Thyroid gland (tissue), 4 donors: ENCODE measurements at regions not wholly inside any gene's neighbourhood (a gene's known extent, or its start where the extent isn't known, plus 50 kb on each side); places are given as distances from the start of the nearest gene placed in this dataset.

Experiments
- DNase-seq, 2 donors: peaks; one replicate each; pipeline ENCODE4 v3.0.0-alpha.2; 2019
- H3K27ac ChIP-seq, 3 donors: fragments of 200-600 bp; sonication (generic); 1 replicate in 2 of 3; 2 replicates in 1 of 3; pipeline ENCODE4 v1.5.1; 2016 to 2019; ENCODE audit warnings: mild to moderate bottlenecking in 1 of 3, moderate library complexity in 1 of 3
- H3K27me3 ChIP-seq: fragments of 200-600 bp; sonication (generic); one replicate; pipeline ENCODE4 v1.5.1; 2019
- H3K36me3 ChIP-seq, 2 donors: fragments of 200-600 bp; sonication (generic); one replicate each; pipeline ENCODE4 v1.5.1; 2016 to 2019
- H3K4me1 ChIP-seq, 2 donors: fragments of 200-600 bp; sonication (generic); one replicate each; pipeline ENCODE4 v1.5.1; 2017 to 2019
- H3K4me3 ChIP-seq, 3 donors: fragments of 200-600 bp; sonication (generic); replicated peaks in 1 of 3; 1 replicate in 2 of 3; 2 replicates in 1 of 3; pipeline ENCODE4 v1.5.1; 2016; ENCODE audit warnings: mild to moderate bottlenecking in 1 of 3
- H3K9me3 ChIP-seq: fragments of 200-600 bp; sonication (generic); one replicate; pipeline ENCODE4 v1.5.1; 2017
- POLR2A ChIP-seq, 2 donors: fragments of 450-650 bp; IDR thresholded peaks; one replicate each; pipeline ENCODE4 v1.6.1; 2017; ENCODE audit warnings: antibody characterized with exemption in 2 of 2, mild to moderate bottlenecking in 2 of 2, moderate library complexity in 1 of 2
- WGBS, 2 donors: methylation state at CpG; one replicate each; pipeline ENCODE4 v1.1.5; 2017; 5-methylcytosine and 5-hydroxymethylcytosine counted together
- intact Hi-C: fragments of 100-400 bp; cut with DNase I; formaldehyde crosslinking; loops from one replicate; pipeline ENCODE4 v1.15.1; 2023
- TF ChIP-seq, protein P1 (sequence below), 6 experiments: fragments of 200-600 bp in 3 of 6; fragments of 450-650 bp in 3 of 6; sonication (generic) in 3 of 6; IDR thresholded peaks; one replicate each; pipeline ENCODE4 v1.5.1; 2016 to 2019; ENCODE audit warnings: antibody characterized with exemption in 6 of 6, mild to moderate bottlenecking in 2 of 6, inconsistent platforms in 1 of 6, moderate library complexity in 1 of 6

DNA sequence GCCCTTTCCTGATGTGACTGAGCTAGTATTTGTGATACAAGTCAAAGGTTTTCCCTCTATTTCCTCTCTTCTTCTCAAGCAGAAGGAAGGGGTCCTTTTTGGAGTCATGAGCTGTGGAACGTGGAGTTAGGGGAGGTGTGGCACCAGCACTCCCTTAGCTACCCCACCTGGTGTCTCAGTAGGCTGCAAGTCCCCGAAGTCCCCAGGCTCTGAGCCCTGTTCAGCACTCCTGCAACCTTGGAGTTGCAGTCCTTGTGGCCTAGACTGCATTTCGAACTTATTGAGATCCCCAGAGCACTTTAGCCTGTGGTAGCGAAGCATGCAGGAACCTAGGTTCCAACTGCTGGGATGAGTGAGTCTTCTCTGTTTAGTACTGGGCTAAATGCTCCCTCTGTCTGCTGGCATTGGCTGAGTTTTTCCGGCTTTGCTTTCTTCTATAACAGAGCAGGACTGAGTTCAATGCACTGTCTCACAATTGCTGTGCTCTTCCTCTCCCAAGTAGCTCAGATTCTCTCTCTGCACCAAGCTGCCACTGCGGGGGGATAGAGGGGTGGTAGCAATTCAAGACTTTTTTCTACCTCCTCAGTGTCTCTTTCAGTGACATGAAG is 600.7 kb upstream of the CDH9 start:
- 72 to 75% methylated on average over 4 to 6 of the region's 6 CpGs for WGBS, 2 donors
- Histone ChIP-seq H3K27ac (no peak overlapping the region), H3K4me3 (no peak overlapping the region), H3K27me3 (no peaks in the 10 kb centered on the region), H3K36me3 (no peaks in the 10 kb centered on the region), H3K4me1 (no peaks in the 10 kb centered on the region), H3K9me3 (no peaks in the 10 kb centered on the region)
- no peak for DNase-seq
- TF ChIP-seq POLR2A (IDR thresholded peaks at IDR 0.05) = no peak
- TF ChIP-seq, protein P1, sequence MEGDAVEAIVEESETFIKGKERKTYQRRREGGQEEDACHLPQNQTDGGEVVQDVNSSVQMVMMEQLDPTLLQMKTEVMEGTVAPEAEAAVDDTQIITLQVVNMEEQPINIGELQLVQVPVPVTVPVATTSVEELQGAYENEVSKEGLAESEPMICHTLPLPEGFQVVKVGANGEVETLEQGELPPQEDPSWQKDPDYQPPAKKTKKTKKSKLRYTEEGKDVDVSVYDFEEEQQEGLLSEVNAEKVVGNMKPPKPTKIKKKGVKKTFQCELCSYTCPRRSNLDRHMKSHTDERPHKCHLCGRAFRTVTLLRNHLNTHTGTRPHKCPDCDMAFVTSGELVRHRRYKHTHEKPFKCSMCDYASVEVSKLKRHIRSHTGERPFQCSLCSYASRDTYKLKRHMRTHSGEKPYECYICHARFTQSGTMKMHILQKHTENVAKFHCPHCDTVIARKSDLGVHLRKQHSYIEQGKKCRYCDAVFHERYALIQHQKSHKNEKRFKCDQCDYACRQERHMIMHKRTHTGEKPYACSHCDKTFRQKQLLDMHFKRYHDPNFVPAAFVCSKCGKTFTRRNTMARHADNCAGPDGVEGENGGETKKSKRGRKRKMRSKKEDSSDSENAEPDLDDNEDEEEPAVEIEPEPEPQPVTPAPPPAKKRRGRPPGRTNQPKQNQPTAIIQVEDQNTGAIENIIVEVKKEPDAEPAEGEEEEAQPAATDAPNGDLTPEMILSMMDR (IDR thresholded peaks at IDR 0.05) = no peak
- intact Hi-C loops = no loop called here

GRCh38 chr5:27619982-27620381 is 581.6 kb upstream of the CDH9 start:
- Histone ChIP-seq H3K4me3 (no peak overlapping the region), H3K27ac (no peak overlapping the region), H3K36me3 (no peaks in the 10 kb centered on the region), H3K4me1 (no peaks in the 10 kb centered on the region), H3K27me3 (no peaks in the 10 kb centered on the region), H3K9me3 (no peaks in the 10 kb centered on the region)
- intact Hi-C loops = no loop called here
- TF ChIP-seq, protein P1 (IDR thresholded peaks at IDR 0.05) = no peak
- TF ChIP-seq POLR2A (IDR thresholded peaks at IDR 0.05) = no peak
- 87 to 88% methylated on average over 2 of the region's 2 CpGs for WGBS, 2 donors
- DNase-seq = no peak

DNA sequence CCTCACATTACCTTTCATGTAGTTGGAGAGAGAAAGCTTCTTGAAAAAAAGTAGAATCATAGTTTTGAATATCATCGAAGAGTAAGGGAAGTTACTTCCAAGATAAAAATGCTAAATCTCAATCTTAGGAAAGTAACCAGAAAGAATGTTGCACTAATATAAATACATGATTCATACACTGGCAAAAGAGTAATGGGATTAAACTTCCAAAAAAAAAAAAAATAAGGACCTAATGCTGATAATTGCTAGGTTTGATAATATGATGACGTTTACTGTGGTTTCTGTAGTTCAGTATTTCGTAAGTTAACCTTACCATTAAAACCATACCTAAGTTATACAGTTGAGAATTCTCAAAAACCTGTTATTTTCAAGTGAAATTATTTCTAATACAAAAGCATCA is 573.8 kb upstream of the CDH9 start:
- DNase-seq = no peak
- WGBS, 2 donors = 51 to 81% methylated on average over 3 of the region's 3 CpGs
- TF ChIP-seq, protein P1 (IDR thresholded peaks at IDR 0.05) = no peak
- no peak for TF ChIP-seq POLR2A (IDR thresholded peaks at IDR 0.05)
- intact Hi-C loops = no loop called here
- Histone ChIP-seq H3K36me3 (no peaks in the 10 kb centered on the region), H3K4me3 (no peak overlapping the region), H3K27ac (no peak overlapping the region), H3K27me3 (no peaks in the 10 kb centered on the region), H3K9me3 (no peaks in the 10 kb centered on the region), H3K4me1 (no peaks in the 10 kb centered on the region)

DNA sequence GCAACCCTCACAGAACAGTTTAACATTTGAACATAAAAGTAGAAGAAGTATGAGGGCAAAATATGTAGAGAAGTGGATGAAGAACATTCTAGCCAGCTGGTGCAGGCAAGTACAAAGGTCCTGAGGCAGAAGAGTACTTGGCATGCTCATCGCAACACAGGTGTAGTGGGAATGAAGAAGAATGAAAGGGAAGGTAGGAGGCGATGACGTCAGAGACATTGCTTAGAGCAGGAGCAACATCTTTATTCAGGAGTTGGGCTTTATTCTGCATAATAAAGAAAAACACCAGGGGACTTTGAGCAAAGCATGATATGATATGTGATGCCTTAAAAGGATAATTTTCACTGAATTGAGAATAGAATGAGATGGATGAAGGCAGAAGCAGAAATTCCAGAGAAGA is 570.6 kb upstream of the CDH9 start:
- DNase-seq = no peak
- no peaks in the 10 kb centered on the region for H3K9me3 ChIP-seq
- H3K4me3 ChIP-seq = no peak overlapping the region
- WGBS, 2 donors = 90% methylated on average over 3 of the region's 3 CpGs
- H3K36me3 ChIP-seq = no peaks in the 10 kb centered on the region
- no peaks in the 10 kb centered on the region for H3K4me1 ChIP-seq
- intact Hi-C loops = no loop called here
- no peaks in the 10 kb centered on the region for H3K27me3 ChIP-seq
- no peak overlapping the region for H3K27ac ChIP-seq
- TF ChIP-seq POLR2A (IDR thresholded peaks at IDR 0.05) = no peak
- TF ChIP-seq, protein P1 (IDR thresholded peaks at IDR 0.05) = no peak

GRCh38 chr5:27598576-27598975 is 560.2 kb upstream of the CDH9 start:
- Histone ChIP-seq H3K4me3 (no peak overlapping the region), H3K27me3 (no peaks in the 10 kb centered on the region), H3K36me3 (no peaks in the 10 kb centered on the region), H3K27ac (no peak overlapping the region), H3K4me1 (no peaks in the 10 kb centered on the region), H3K9me3 (no peaks in the 10 kb centered on the region)
- DNase-seq = no peak
- intact Hi-C loops = no loop called here
- no peak for TF ChIP-seq POLR2A (IDR thresholded peaks at IDR 0.05)
- TF ChIP-seq, protein P1 (IDR thresholded peaks at IDR 0.05) = no peak
